HG03571 (cell line): ENCODE measurements at regions not wholly inside any gene's neighbourhood (a gene's known extent, or its start where the extent isn't known, plus 50 kb on each side); places are given as distances from the start of the nearest gene placed in this dataset.
A peak's percentile ranks its signal among the peaks of the same experiment; 100 is the strongest.

Experiments
- ATAC-seq: cut with Tn5 transposase; IDR thresholded peaks from one replicate; pipeline ENCODE4 v1.9.1; 2021; ENCODE audit not compliant: unreplicated experiment

DNA sequence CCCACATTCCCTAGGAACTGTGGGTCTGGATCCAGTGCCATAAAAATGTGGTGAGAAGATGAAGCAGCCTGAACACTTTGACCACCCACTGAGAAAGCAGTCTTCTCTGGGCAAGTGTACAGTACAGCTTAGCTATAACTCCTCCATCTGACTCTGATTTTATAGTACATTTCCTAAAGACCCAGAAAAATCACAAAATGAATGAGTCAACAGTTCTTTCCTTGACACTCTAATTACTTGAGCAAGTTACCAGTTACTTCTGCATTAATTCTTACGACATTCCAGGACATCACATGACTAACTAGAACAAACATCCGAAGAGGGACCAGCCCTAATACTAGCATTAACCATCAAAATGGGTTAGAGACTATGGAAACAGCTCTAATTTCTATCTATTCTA lies 148.1 kb upstream of the PEX5L start:
- ATAC-seq = no peak

DNA sequence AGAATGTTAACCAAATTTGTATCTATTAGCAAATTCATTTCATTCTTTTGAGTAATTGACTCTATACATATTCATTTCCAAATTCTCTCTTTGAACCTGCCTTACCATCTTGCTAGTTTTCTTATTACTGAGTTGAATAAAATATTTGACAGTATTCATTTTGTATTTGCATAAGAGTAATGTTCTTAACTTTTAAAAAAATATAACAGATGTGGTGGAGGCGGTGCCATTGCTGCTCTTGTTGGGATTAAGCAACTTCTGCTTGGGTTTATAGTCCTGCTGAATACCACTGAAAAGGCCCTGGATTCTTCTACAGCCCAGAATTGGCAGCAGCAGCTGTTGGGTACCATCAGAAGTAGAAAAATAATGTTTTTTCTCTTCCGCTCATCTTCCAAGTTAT lies 148.9 kb upstream of the PEX5L start:
- no peak for ATAC-seq

DNA sequence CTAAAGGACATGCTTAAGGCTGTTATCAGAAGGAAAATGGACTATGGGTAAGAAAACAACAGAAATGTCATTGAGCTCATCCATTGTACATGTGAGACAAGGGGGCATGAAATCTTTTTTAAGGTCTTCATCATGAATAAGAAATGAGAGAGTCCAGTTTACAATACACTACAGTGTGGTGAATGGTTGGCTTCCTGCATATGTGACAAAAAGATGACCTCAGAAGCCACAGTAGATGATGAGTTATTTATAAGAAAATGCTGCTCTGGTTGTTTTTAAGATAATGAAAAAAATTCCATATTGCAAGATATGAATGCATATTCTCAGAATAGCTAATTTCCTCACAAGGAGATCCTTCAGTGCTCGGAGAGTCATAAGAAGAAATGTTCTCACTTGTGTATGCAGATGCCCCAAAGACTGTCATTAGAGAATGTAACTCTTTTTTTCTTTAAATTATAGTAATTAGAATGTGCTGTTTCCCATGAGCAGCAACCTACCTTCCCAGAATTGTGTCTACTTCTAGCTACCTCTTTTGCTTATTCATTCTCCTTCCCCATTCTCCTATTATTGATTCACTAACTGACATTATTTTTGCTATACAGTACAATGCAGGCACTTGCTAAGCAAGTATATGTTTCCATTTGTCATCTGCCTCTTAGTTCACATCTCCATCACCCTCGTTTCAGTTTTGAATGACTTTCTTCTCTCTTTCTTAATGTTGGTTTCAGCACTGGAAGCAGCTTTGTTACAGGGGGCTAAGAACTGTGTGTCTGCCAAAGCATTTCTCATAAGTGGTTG lies 152.0 kb upstream of the PEX5L start:
- no peak for ATAC-seq

DNA sequence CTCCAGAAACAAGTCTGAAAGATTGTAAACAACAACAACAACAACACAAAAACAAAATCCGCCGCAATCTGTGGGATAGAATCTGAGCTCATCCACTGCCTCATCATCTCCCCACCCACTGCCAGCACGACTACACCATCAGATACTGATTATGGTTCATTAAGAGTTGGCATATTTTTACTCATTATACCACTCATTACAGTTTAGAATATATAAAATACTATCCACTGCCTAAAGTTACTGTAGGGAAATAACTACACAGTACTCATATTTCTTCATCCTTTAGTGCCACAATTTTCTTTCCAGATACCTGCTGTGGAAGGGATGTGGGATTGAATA lies 152.5 kb upstream of the PEX5L start:
- no peak for ATAC-seq

DNA sequence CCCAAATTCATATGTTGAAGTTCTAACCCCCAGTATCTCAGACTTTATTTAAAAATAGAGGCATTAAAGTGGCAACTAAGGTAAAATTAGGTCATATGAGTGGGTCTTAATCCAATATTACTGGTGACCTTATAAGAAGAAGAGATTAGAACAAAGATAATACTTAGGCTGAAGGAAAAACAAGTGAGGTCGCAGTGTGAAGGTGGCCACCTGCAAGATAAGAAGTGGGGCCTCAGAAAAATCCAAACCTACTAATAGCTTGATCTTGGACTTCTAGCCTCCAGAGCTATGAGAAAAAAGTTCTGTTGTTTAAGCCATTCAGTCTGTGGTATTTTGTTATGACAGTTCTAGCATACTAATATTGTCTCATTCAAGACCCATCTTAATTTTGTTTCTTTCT lies 159.9 kb upstream of the PEX5L start:
- no peak for ATAC-seq

DNA sequence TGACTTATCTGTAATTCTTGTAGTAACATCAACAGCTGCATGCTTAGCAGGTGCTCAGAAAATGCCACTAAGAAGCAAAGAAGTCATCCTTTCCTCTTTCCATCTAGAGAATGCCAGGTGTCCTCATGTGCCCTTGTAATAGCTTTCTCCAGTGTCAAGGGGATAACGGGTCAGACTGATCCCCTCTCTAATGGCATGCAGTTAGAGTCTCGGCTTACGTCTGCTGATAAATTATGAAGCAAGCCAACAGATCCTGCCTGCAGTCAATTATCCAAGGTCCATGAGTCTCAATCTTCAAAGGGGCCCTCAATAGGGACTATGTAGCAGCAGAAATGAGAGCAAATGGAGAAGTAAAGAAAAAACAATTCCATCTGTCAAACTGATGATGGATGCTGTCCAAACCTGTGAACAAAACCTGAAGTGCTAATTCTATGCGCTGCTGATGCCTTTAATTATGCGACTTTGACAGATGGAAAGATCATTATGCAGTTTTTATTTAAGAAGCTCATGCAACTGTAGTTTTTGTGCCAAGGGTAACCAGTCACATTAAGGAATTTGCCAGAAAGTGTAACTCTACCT lies 162.8 kb upstream of the PEX5L start:
- no peak for ATAC-seq

DNA sequence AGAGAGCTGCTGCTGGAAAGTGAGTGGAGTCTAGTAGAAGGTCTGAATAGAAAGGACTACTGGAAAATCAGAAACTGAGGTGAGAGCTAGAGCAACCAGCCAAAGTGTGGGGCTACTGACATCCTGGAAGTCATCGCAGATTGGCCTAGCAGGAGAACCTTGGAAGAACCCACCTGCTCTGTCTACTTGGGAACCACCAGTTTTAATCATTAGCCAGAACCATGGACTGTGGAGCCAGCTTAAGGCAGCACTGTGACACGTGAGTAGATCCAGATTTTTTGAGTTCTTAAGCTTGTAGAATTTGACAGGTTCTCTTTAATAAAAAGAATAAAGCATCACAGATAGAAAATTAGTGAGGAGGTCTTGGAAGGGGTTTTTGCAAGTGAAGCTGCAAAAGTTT lies 179.1 kb upstream of the PEX5L start:
- ATAC-seq = no peak

DNA sequence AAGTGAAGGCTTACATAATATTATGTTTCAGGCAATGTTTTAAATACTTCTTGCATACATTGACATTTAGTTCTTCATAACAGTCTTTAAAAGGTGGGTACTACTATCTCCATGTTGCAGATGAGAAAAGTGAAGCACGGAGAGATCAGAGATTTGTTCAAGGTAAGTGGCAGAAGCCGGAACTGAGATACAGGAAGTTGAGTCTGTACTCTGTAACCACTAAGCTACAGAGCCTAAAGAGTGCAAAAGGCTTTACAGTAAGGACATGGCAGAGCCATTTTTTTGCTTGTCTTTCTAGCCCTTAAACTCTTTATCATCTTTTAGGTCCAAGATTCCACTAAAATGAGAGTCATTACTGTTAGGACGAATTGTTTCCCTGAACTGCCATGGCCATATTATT lies 186.5 kb upstream of the PEX5L start:
- ATAC-seq = no peak

DNA sequence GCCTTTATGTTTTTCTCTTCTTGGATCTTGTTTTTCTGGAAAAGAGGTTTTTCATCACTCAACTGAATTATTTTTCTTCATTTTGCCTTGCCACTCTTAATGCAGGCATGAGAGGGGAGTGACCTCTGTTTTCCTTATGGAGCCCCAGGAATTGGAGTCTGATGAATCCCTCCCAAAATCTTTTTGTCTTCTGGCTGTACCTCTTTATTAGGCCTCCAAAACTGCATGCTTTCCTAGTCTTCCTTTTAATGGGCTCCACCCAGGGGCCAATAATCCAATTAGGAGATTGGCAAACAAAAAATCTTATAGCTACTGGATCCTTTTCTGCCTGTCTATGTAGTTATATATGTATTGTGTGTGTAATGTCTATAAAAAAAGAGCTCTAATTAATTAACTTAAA lies 192.4 kb upstream of the PEX5L start:
- ATAC-seq = no peak

DNA sequence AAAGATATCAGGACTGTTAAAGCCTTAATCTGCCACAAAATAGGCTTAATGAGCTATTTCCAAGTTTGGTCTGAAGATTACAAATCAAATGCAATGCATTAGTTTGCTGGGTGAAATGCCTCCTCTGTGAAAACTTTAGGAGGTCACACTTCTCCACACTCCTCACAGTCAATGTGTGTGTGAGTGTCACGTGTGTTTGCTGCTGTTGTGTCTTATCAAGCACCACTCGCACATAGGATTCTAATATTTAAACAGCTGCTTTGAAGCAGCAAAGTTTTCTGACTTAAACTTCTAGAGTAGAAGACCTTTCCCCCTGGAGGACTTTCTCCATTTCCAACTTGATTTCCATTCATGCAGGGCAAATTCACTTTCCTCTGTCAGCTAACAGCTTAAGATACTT lies 203.2 kb upstream of the PEX5L start:
- no peak for ATAC-seq

DNA sequence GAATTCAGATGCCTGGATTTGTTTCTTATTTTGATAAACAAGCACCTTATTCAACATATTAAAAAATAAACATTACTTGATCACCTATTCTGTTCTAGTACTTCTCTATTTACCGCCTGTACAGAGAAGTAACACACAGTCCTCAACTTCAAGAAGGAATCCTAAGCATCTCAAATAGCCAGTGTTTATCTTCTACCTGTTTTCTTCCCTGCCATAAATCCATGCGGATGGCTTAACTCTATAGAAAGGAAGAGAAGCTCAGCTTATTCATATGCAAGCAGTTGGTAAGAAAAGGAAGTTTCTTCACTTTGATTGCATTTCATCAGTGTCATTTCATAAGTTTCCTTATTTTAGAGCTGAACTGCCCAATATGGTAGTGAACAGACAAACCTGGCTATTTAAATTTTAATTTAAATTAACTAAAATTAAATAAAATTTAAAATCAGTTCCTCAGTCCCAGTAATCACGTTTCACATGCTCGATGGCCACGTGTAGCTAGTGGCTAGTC lies 210.0 kb upstream of the PEX5L start:
- no peak for ATAC-seq

DNA sequence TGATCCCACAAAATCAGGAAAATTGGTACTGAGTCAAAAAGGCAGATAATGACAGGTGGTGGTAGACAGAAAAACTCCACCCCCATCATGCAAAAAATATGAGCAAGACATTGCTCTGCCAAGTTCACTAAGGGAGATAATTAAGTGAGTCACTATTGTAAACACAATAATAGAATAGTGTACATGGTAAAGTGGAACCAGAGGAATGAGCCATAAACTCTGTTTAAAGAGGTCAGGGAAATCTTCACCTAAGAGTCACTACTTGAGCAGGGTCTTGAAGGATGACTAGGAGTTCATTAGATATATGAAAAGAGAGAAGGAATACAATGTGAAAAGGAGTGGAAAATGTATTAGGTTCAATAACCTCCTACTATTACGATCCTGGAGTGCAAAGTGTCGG lies 213.4 kb upstream of the PEX5L start:
- no peak for ATAC-seq

DNA sequence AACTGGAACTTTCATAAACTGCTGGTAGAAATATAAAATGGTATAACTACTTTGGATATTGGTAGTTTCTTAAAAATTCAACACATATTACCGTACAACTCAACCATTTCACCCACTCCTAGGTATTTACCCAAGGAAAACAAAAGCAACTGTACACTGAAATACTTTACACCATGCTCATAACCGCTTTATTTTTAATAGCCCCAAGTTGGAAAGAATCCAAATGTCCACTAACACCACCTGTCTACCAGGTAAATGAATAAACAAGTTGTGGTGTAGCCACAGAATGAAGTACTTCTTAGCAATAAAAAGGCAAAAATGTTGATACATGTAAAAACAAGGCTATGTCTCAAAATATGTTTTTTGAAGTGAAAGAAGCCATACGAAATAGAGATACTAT lies 215.9 kb upstream of the PEX5L start:
- no peak for ATAC-seq

DNA sequence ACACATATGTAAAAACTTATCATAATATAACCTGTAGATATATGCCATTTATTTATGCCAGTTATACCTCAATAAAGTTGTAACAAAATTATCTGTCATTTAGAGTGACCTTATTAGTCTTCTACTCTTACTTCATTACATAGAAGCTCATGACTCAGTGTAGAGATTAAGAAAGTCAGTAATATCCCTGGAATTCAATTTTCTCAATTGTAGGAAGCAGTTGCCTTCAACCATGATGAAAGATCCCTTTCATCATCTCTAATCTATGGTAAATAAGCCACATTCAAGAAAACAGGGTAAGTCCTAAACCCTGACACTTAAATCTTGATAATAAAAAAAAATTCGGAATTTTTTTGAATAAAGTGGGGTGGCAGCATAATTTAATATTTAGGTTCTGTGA lies 216.5 kb upstream of the PEX5L start:
- ATAC-seq = no peak

DNA sequence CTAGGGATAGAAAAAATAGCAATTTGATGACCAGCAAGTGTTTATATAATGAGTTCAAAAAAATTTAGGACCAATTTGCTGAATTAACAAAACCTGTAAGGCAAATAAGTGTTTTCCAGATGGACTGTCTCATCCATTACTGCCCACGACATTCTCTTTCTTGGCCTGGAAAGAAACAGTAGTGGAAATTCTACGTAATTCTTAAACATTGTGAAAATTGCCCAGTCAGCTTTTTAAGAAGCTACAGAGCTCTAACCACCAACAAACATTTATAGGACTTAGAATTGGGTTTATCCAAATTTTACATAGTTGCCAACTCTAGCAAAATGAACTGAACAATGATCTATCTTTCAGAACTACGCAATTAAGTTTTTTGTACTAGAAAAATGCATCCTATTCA lies 227.7 kb upstream of the PEX5L start:
- ATAC-seq = no peak

DNA sequence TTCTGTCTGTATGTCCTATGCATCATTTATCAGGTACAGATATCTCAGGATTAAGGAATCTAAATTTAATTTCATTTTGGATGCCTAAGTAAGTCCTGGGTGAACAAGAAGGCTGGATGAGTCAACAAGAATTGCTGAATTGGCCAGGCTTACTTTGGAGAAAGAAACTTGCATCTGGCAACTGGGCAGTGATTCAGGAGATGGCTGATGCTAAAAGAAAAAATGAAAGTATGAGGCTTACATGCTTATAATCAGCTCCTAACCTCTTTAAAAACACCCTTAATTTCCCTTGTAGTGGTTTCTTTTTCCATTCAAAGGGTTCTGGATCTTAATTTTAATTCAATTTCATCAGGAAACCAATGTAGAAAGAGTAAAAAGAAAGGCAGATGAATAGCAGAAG lies 228.8 kb upstream of the PEX5L start:
- ATAC-seq = no peak

DNA sequence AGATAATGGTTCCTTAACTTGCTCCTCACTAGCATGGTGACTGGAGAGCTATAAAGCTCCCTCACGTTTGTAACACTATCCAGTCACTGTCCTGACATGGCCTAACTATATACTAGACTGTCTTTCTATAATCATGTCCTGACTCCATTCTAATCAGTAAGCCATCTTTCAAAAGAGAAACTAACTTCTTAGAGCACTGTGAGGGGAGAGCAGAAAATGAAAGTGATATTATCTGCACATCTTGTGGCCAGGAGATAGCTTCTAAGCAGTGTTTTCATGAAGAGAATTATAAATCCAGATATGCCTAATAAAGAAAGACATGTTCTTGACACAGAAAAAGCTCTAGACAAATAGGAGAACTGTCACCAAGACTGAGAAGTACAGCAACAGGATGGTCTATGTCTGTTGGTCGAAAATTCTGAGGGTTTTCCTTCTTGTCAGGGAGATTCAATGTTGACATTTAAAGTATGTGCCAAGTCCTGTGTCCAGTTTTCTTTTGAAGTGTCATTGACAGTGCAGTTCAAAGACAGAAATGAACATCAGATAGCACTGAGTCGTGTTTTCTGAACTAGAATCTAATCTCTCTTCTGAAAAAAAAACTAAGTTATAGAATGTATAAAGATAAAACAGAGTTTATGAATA lies 230.6 kb upstream of the PEX5L start:
- peak; percentile 100 for ATAC-seq

DNA sequence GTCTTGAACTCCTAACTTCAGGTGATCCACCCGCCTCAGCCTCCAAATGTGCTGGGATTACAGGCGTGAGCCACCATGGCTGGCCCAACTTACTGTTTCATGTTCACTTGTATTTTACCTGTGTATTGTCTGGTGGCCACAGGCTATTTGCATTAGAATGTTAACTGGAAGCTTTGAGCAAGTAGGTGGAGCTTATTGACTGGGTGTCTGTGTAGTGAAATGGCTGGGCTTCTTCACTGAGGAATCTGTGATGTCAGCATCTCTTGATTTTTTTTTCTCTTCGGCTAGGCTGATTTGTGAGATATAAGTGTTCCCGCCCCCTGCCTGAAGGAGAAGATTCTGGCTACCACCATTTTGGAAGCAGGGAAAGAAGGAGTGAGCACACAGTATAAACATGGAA lies 237.8 kb upstream of the PEX5L start:
- ATAC-seq = no peak

DNA sequence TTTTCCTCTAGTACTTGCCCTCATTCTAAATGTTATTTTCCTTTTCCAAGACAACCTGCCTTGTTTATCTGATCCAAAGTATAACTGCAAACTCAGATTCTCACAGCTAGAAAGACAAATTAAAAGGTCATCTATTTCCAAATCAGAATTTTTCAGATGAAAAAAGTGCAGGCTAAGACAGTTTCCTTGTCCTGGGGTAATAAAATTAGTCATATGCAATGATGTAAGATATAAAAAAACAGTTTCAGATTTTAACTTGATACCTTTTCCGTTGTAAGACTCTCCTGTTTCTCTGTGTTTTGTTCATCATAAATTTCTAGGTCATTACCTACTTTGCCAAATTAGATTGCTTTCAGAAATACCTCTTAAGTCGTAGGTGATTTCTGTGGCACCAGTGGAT lies 238.4 kb upstream of the PEX5L start:
- ATAC-seq = no peak

DNA sequence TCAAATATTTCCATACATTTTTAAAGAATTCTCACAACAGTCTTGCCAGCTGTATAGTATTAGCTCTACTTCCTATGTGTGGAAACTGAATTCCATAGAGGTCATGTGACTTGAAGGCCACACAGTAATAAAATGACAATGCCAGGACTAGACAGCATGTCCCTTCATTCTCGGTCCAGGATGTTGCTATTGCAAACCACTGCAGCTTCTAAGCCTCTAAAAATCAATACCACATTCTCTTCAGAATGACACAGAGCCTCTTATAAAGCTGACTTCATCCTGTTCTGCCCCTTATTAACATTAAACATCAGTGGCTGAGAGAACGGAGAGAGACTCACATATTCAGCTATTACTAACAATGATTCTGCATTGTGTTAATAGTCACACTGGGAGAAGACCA lies 240.3 kb upstream of the PEX5L start:
- ATAC-seq = no peak

DNA sequence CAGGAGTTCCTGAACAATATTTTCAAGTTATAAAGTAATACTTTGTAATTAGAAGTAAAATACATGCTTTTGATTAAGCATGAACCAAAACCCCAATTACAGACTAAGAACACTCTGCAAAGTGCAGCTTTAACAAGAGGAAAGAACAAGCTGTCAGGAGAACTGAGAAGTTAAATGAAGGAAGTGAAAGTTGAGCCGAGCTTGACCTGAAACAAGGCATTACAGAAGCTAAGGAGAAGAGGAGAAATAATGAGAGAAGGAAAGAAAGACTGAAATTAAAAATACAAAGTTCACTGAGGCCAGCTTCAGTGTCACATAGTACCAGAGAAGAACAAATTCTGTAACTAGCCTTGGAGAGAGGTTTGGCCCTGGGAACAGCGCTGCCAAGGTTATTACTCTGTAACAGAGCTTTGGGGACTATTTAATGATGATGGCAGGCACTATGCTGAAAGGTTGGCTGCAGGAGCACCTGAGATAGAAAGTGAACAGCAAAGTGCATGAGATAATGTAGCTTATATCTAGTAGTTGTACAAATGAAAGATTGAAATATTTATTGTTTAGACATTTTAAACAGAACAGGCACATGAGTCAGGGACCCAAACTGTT lies 241.9 kb upstream of the PEX5L start:
- peak; percentile 96 for ATAC-seq

DNA sequence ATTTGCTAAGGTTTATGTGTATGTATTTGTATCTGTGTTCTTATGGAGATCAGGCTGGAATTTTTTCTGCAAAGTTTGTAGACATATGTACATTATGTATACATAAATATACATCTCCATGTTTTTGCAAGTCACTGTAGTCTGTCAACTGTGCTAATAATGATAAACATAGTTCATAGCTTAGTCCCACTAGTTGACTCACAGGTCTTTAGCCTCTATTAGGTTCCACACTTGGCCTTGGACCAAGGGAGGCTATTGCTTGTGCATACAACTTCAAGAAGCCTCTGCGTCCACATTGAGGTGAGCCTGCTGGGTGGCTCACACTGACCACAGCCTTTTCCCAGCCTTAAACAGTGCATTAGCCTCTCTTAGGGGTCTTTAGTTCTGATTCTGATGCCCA lies 243.8 kb upstream of the PEX5L start:
- ATAC-seq = no peak
